GM18519 (cell line): ENCODE measurements at regions not wholly inside any gene's neighbourhood (a gene's known extent, or its start where the extent isn't known, plus 50 kb on each side); places are given as distances from the start of the nearest gene placed in this dataset.
A peak's percentile ranks its signal among the peaks of the same experiment; 100 is the strongest.
"Not testable (repeated sequence)": the region's sequence is repeated elsewhere in the genome, so short reads cannot be mapped to it uniquely, and the experiment has no call there.

Source experiments
- ATAC-seq: cut with Tn5 transposase; IDR thresholded peaks from one replicate; pipeline ENCODE4 v1.9.1; 2021; ENCODE audit warnings: mild to moderate bottlenecking, moderate library complexity; ENCODE audit not compliant: unreplicated experiment, low FRiP score

- ATAC-seq = no peak
Measured at GRCh38 chr4:43564591-43564990, 672.1 kb downstream of the GRXCR1 start.

DNA sequence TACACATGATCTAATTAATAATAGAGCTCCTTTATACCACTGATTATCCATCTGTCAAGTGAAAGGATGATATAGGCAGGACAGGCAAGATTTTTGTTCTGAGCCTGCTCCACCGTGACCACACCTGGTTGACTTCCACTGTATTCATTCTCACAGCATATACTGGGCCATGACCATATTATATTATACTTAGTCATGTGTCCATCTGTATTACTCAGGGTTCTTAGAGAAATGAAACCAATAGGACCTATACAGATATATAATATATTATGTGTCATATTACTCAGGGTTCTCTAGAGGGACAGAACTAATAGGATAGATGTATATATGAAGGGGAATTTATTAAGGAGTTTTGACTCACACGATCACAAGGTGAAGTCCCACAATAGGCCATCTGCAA lies 675.1 kb downstream of the GRXCR1 start:
- no peak for ATAC-seq

- ATAC-seq = no peak
Measured at GRCh38 chr4:43586813-43587212, 694.3 kb downstream of the GRXCR1 start.

DNA sequence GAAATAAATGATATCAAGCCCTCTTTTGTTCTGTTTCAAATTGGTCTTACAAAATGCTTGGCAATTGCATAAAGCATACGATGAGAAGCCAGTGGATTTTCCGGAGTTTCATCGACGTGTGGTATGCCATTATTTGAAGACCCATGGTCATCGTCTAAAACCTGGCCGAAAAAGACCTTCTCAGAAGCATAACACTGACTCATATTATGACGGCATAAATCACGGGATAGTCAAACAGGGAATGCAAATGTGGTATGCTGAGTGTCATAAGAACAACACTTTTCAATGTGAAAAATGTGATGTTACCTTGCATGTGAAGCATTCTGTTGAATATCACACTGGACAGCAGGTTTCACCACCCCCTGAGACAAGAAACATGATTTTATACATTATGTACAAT lies 695.2 kb downstream of the GRXCR1 start:
- no peak for ATAC-seq

DNA sequence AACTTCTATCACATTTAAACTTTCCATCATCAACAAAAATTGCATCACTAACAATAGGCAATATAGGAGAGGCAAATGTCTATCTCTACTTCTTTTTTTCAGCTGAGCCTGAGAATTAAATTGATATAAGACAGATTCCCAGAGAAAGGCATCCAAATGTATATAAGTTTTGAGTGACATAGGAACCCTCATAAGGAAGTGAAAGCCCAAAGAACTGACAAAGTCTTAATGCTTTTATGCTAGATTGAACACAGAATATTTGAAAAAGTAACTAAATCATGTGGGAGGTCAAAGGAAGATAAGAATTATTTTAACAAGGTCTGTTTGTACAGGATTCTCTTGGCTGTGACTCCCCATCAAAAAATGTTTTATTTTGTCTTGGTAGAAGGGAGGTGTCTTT lies 714.9 kb downstream of the GRXCR1 start:
- peak; percentile 38 for ATAC-seq

DNA sequence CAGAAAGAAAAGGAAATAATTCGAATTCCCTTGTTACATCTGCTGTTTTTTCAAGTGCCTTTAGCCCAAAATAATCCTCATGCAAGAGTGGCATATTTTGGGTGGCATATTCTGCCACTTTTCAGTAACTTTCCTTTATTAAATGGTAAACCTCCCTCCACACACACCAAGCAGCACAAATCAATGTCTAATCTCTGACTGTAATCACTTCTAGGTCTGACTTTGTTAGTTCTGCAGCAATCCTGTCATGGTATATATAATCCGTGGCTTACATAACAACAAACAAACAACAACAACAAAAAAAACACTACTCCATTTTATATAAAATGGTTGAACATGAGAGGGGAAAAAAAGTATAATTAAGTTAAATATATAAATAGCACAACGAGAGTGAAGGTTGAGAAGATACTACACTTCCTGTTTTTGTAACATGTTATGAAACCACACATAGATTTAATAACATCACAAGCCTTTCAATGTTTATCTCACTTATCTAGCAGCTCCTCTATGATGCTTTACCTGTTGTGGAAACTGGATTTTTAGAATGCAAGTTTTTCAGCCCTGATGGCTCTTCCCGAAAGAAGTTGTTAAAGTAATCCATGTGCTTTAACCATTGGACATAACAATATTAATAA lies 715.4 kb downstream of the GRXCR1 start:
- peak; percentile 90 for ATAC-seq

DNA sequence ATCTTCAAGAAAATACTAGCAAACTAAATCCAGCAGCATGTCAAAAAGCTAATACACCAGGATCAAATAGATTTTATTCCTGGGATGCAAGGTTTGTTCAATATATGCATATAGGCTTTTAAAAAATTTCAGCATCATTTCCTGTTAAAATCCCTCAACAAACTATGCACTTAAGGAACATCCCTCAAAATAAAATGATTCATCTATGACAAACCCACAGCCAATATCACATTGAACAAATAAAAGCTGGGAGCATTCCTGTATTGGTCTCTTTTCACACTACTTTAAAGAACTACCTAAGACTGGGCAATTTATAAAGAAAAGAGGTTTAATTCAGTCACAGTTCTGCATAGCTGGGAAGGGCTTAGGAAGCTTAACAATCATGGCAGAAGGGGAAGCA lies 726.7 kb downstream of the GRXCR1 start:
- ATAC-seq = no peak

- not testable (repeated sequence) for ATAC-seq
Measured at GRCh38 chr4:43637893-43638292, 745.4 kb downstream of the GRXCR1 start.

DNA sequence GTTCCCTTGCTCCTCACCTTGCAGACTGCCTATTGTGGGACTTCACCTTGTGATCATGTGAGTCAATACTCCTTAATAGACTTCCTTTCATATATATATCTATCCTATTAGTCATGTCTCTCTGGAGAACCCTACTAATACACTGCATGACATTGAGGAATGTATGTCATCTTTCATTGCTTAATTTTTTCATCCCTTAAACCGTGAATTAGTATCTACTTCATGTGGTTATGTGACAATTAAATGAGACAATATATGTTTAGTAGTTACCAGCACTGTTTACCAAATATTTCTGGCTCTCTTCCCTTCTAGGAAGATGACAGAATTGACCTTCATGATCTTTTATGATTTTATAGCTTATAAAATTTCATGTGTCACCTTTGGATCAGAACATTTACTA lies 759.5 kb downstream of the GRXCR1 start:
- ATAC-seq = no peak

DNA sequence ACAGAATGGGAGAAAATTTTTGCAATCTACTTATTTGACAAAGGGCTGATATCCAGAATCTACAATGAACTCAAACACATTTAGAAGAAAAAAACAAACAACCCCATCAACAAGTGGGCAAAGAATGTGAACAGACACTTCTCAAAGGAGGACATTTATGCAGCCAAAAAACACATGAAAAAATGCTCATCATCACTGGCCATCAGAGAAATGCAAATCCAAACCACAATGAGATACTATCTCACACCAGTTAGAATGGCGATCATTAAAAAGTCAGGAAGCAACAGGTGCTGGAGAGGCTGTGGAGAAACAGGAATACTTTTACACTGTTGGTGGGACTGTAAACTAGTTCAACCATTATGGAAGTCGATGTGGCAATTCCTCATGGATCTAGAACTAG lies 767.0 kb downstream of the GRXCR1 start:
- ATAC-seq = not testable (repeated sequence)

DNA sequence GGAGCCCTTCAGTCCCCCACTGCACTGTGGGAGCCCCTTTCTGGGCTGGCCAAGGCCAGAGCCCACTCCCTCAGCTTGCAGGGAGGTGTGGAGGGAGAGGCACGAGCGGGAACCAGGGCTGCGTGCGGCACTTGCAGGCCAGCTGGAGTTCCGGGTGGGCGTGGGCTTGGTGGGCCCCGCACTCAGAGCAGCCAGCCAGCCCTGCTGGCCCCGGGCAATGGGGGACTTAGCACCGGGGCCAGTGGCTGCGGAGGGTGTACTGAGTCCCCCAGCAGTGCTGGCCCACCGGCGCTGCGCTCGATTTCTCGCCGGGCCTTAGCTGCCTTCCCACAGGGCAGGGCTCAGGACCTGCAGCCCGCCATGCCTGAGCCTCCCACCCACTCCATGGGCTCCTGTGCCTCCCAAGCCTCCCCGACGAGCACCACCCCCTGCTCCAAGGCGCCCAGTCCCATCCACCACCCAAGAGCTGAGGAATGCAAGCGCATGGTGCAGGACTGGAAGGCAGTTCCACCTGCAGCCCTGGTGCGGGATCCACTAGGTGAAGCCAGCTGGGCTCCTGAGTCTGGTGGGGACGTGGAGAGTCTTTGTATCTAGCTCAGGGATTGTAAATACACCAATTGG lies 776.2 kb downstream of the KCTD8 start:
- not testable (repeated sequence) for ATAC-seq

DNA sequence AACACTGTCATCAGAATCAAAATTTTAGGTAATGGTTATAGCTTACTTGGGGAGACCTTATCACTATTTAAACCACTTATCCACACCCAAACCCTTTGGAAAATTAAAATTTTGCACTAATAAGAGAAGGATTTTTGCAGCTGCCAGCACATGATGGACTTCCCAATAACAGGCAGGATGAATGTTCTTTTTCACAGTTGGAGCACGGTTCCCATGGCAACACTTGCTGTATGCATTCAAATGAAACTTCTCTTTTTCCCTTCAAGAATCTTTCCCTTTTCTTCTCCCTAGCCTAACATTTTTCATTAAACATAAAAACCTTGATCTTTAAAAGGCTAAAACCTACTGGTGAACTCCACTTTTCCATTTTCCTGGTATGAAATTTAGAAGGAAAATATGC lies 768.2 kb downstream of the KCTD8 start:
- no peak for ATAC-seq

DNA sequence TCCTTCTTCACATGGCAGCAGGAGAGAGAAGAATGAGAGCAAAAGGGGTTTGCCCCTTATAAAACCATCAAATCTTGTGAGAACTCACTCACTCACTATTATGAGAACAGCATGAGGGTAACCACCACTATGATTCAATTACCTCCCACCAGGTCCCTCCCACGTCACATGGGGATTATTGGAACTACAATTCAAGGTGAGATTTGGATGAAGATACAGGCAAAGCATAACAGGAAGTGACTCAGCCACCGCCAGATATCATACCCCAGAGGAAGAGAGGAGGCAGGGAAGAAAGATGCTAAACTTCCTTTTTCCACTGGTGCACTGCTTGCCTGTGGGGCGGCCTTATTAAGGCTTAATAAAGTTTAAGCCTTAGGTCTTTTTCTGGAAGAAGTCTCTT lies 766.1 kb downstream of the KCTD8 start:
- ATAC-seq = no peak

DNA sequence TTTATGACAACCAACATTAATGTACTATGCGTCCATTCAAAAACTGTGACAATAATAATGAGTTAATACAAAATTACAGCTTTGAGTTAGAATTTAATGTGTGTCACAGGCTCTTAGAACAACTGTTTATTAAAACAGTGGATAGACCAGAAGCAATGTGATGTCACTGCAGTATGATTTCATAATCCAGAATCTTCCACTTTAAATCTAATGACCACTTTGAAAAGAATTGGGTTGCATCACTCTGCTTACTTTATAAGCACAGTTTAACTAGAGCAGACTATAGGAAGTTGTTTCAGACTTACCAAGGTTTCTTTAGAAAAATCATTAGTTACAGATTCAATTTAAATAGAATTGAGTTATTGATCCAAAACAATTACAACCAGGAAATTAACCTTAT lies 758.5 kb downstream of the KCTD8 start:
- no peak for ATAC-seq

- no peak for ATAC-seq
Measured at GRCh38 chr4:43693876-43694275, 754.7 kb downstream of the KCTD8 start.

DNA sequence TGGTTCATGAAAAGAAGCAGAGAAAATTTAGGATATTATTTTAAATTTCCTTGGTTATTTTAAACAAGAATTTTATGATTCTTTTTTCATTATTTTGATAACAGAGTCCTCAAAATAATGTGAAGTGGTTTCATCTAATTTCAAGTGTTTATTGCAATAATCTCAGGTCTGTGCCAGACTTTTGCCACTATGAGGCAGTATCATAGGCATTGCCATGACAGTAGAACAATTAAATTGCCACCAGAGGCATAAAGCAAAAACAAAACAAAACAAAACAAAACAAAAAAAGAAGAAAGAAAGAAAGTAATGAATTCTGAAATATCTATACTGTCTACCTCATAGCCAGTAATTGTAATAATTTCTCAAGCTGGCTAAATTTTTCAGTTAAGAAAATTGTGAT lies 739.2 kb downstream of the KCTD8 start:
- ATAC-seq = no peak

DNA sequence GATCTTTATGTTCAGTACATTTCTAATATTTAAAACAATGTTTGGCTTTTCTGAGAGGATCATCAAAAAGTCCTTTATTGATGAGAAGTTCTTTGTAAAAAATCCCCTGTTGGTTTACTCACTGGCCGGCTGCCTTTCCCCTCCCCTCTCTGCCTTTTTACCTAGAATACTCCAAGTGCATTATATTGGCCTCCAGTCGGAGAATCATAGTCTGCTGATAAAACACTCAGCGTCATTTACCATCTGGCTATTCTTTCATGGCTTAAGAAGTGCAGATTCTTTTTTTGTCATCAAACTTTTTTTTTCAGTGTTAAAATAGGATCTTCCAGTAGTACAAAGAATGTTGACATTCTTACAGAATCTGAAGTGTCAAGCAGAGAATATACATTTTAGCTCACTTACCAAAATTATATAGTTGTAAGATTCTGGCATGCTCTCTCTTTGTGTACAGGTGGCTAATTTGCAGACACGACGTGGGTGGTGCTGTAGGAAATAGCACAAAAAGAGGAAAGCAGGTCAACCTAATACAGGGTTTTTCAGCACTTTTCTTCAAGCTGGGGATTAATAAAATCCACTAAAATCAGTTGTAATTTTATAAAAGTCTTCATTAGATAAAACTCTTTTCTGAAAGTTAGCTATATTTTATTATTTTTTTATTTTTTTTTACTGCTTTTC lies 731.8 kb downstream of the KCTD8 start:
- no peak for ATAC-seq

DNA sequence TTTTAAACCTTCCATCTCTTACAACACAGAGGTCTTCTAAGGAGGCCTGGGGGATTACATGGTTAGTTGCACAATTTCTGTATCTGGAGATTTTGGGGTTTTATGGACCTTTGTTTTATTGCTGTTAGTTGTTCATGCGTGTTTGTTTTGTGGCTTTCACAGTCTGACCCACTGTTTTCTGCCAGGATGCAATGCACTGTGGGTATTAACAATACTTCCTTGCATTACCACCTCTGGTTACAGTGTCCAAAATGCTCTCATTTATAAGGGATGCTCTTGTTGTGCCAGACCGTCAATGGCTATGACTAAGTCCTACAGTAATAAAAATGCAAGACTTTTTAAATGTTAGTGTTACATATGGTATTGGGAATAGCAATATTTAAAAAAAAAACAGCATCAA lies 730.2 kb downstream of the KCTD8 start:
- no peak for ATAC-seq

DNA sequence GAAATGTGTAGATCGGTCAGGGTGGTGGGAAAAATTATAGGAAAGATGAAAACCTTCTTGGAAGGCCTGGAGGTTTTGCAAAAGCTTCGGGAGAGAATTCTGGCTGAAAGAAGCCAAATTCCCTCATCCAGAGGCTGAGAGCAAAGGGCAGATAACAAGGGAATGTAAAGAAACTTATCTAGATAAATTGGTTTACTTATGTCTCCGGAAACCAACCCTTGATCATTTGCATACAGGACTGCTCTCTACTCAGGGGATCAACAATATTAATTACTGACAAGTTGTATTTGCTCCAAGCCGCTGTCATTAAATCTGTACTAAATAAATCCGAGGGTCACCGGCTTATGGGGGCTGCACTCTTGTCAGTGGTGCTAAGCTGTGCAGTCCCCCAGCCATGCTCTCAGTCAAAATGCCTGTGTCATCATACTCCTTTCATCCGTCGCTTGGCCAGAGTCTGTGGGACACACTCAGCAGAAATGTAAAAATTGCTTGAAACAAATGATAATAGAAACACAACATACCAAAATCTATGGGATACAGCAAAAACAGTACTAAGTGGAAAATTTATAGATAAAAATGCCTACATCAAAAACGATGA lies 715.7 kb downstream of the KCTD8 start:
- ATAC-seq = no peak

- no peak for ATAC-seq
Measured at GRCh38 chr4:43742083-43742482, 706.5 kb downstream of the KCTD8 start.

- no peak for ATAC-seq
Measured at GRCh38 chr4:43754566-43754965, 694.0 kb downstream of the KCTD8 start.

DNA sequence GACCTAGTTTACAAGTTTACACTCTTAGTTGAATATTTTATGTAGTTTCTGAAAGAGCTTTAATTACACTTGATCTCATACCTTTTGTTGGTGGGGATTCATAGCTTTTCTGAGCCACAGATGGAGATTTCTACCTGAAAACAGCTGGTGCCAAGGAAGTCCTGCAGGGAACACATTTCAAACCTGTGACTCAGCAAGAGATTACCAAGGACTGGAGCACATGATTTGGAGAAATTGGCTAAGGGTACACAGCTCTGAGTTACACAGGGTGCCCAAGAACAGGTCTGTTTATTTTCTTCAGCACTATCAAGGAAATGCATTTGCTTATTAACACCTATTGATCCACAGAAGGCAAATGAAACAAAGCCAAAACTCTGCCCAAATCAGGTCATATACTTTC lies 691.5 kb downstream of the KCTD8 start:
- no peak for ATAC-seq
